ENCODE measurements at regions not wholly inside any gene's neighbourhood (a gene's known extent, or its start where the extent isn't known, plus 50 kb on each side); places are given as distances from the start of the nearest gene placed in this dataset.

DNA sequence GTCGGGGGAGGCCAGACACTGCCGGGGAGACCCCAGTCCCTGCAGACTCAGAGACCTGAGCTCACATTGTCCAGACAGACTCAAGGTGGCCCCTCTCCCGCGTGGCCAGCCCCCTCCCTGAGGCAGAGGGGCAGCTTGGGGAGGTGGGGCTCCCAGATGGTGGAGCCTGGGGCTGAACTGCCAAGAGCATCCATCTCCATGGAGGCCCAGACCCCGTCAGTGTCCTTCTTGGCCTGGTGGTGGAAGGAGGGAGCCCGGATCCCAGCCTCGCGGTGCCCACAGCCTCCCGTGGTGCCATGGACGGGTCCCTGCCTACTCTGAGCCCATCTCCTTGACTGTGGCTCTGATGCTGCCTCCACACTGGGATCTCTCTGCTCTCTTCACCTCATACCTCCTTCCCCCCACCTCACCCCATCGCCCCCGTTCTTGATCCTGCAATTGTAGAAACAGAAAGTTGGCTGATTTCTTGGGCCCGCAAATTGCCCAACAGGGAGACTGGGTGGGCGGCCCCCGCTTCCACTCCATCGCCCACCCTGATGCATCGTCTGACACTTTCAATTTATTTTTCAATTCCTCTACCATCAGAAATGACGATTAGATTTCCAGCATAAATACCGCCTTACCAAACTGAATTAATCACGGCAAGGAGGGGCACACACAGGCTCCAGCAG lies 348.9 kb downstream of the MATN1 start:
- TF ChIP-seq, protein P1, sequence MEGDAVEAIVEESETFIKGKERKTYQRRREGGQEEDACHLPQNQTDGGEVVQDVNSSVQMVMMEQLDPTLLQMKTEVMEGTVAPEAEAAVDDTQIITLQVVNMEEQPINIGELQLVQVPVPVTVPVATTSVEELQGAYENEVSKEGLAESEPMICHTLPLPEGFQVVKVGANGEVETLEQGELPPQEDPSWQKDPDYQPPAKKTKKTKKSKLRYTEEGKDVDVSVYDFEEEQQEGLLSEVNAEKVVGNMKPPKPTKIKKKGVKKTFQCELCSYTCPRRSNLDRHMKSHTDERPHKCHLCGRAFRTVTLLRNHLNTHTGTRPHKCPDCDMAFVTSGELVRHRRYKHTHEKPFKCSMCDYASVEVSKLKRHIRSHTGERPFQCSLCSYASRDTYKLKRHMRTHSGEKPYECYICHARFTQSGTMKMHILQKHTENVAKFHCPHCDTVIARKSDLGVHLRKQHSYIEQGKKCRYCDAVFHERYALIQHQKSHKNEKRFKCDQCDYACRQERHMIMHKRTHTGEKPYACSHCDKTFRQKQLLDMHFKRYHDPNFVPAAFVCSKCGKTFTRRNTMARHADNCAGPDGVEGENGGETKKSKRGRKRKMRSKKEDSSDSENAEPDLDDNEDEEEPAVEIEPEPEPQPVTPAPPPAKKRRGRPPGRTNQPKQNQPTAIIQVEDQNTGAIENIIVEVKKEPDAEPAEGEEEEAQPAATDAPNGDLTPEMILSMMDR (IDR thresholded peaks at IDR 0.05; ENCODE audit: low read depth, low read length, poor library complexity, severe bottlenecking) = no peak
- TF ChIP-seq EZH2phosphoT487 (IDR thresholded peaks at IDR 0.05; ENCODE audit: borderline replicate concordance, low read length) = no peak
